Ovary (tissue), 3 donors: ENCODE measurements at regions not wholly inside any gene's neighbourhood (a gene's known extent, or its start where the extent isn't known, plus 50 kb on each side); places are given as distances from the start of the nearest gene placed in this dataset.

Source experiments
- CTCF ChIP-seq, 3 donors: fragments of 450-650 bp in 2 of 3; fragments of 200-600 bp in 1 of 3; IDR thresholded peaks; one replicate each; pipeline versions ENCODE4 v1.5.1 to v1.8.0; 2016 to 2022; ENCODE audit warnings: antibody characterized with exemption in 3 of 3, mild to moderate bottlenecking in 1 of 3
- EP300 ChIP-seq: sonication (generic); formaldehyde crosslinking; IDR thresholded peaks from one replicate; pipeline ENCODE4 v1.6.1; 2017; ENCODE audit warnings: antibody characterized with exemption
- POLR2A ChIP-seq: fragments of 450-650 bp; IDR thresholded peaks from one replicate; pipeline ENCODE4 v1.6.1; 2017; ENCODE audit warnings: antibody characterized with exemption, mild to moderate bottlenecking, moderate library complexity
- donor health status: DM: no; HTN: no; CAD: no.

- TF ChIP-seq CTCF (IDR thresholded peaks at IDR 0.05): no peak
- TF ChIP-seq POLR2A: no peak
- TF ChIP-seq EP300: no peak
Observed at GRCh38 chr11:119518746-119519730, 96.1 kb upstream of the THY1 start.
